IMR-90 (cell line): ENCODE measurements at regions not wholly inside any gene's neighbourhood (a gene's known extent, or its start where the extent isn't known, plus 50 kb on each side); places are given as distances from the start of the nearest gene placed in this dataset.

Experiments used
- ATAC-seq: fragments of 200-7000 bp; cut with Tn5 transposase; 2 replicates; pipeline ENCODE4 v1.9.1; 2020; ENCODE audit warnings: low read depth, mild to moderate bottlenecking, moderate library complexity
- BruUV-seq: library from RNA; stranded (reverse); fragments of 400-500 nt; replicated peaks from 2 replicates; lab custom pipeline; 2021; lab: Mats Ljungman, UMichigan
- CTCF ChIA-PET: fragments of 300-600 bp; formaldehyde crosslinking; extraction: SDS; loops from one replicate; lab custom pipeline; 2021; ENCODE audit warnings: antibody characterized with exemption; lab: Yijun Ruan, JAX
- POLR2A ChIA-PET: fragments of 300-600 bp; sonication (Branson Sonifier 250); formaldehyde crosslinking; loops from one replicate; lab custom pipeline; 2022; ENCODE audit warnings: antibody characterized with exemption; ENCODE audit not compliant: unreplicated experiment; lab: Charles Lee
- DNase-seq: peaks from one replicate; pipeline ENCODE4 v3.0.0; 2013
- H2AFZ ChIP-seq: replicated peaks from 2 replicates; pipeline ENCODE3; 2013; ENCODE audit warnings: low read length, mild to moderate bottlenecking; ENCODE audit not compliant: poor library complexity
- H2AK5ac ChIP-seq: 2 replicates; pipeline ENCODE4 v1.6.1; 2013; ENCODE audit warnings: low read depth, low read length, inconsistent platforms
- H2AK9ac ChIP-seq: replicated peaks from 2 replicates; pipeline ENCODE3; 2013; ENCODE audit warnings: mild to moderate bottlenecking, low read depth, low read length, moderate library complexity; ENCODE audit not compliant: poor library complexity
- H2BK120ac ChIP-seq: 2 replicates; pipeline ENCODE4 v1.6.1; 2013; ENCODE audit warnings: low read depth, low read length, inconsistent platforms
- H2BK15ac ChIP-seq: 3 replicates; pipeline ENCODE4 v1.6.1; 2013; ENCODE audit warnings: low read depth, low read length, inconsistent platforms
- H2BK20ac ChIP-seq: 2 replicates; pipeline ENCODE4 v1.6.1; 2013; ENCODE audit warnings: low read depth, mild to moderate bottlenecking, inconsistent platforms, low read length, moderate library complexity
- H2BK5ac ChIP-seq: 2 replicates; pipeline ENCODE4 v1.6.1; 2013; ENCODE audit warnings: mild to moderate bottlenecking, low read depth, low read length, inconsistent platforms; ENCODE audit not compliant: poor library complexity, severe bottlenecking
- H3K14ac ChIP-seq: replicated peaks from 2 replicates; pipeline ENCODE4 v1.6.1; 2013; ENCODE audit warnings: low read depth, low read length, inconsistent platforms
- H3K18ac ChIP-seq: 2 replicates; pipeline ENCODE4 v1.6.1; 2013; ENCODE audit warnings: low read depth, low read length, control low read depth
- H3K23ac ChIP-seq: 2 replicates; pipeline ENCODE4 v1.6.1; 2013; ENCODE audit warnings: low read depth, low read length, inconsistent platforms
- H3K27ac ChIP-seq: 2 replicates; pipeline ENCODE4 v1.5.1; 2013; ENCODE audit warnings: mild to moderate bottlenecking, control low read depth, low read length; ENCODE audit not compliant: insufficient read depth
- H3K27me3 ChIP-seq: 2 replicates; pipeline ENCODE4 v1.6.1; 2013; ENCODE audit warnings: low read length; ENCODE audit not compliant: control insufficient read depth, insufficient read depth
- H3K36me3 ChIP-seq: 2 replicates; pipeline ENCODE4 v1.6.1; 2013; ENCODE audit warnings: low read length, mixed read lengths; ENCODE audit not compliant: control insufficient read depth, insufficient read depth
- H3K4ac ChIP-seq: 2 replicates; pipeline ENCODE4 v1.6.1; 2013; ENCODE audit warnings: low read depth, low read length, inconsistent platforms
- H3K4me1 ChIP-seq: 2 replicates; pipeline ENCODE4 v1.6.1; 2013; ENCODE audit warnings: low read length, mixed read lengths; ENCODE audit not compliant: control insufficient read depth, insufficient read depth
- H3K4me2 ChIP-seq: 2 replicates; pipeline ENCODE4 v1.6.1; 2013; ENCODE audit warnings: low read depth, mild to moderate bottlenecking, control low read depth, low read length, moderate library complexity
- H3K4me3 ChIP-seq: 2 replicates; pipeline ENCODE4 v1.5.1; 2013; ENCODE audit warnings: low read depth, mild to moderate bottlenecking, control low read depth, low read length, moderate library complexity; ENCODE audit not compliant: insufficient read depth
- H3K56ac ChIP-seq: 2 replicates; pipeline ENCODE4 v1.6.1; 2013; ENCODE audit warnings: low read length, inconsistent platforms; ENCODE audit not compliant: insufficient read depth; ENCODE audit errors: extremely low read depth
- H3K79me1 ChIP-seq, 2 experiments: 2 replicates each; pipeline ENCODE4 v1.6.1; 2013; ENCODE audit warnings: low read length in 2 of 2, inconsistent platforms in 1 of 2, low read depth in 1 of 2
- H3K9ac ChIP-seq: 2 replicates; pipeline ENCODE4 v1.6.1; 2013; ENCODE audit warnings: low read depth, low read length, control low read depth
- H3K9me1 ChIP-seq: 2 replicates; pipeline ENCODE4 v1.6.1; 2013; ENCODE audit warnings: low read length, inconsistent platforms; ENCODE audit not compliant: insufficient read depth
- H3K9me3 ChIP-seq: 2 replicates; pipeline ENCODE4 v1.6.1; 2013; ENCODE audit warnings: low read length; ENCODE audit not compliant: control insufficient read depth, insufficient read depth
- H4K20me1 ChIP-seq: 2 replicates; pipeline ENCODE4 v1.6.1; 2013; ENCODE audit warnings: low read length, inconsistent platforms; ENCODE audit not compliant: insufficient read depth
- H4K5ac ChIP-seq: 2 replicates; pipeline ENCODE4 v1.6.1; 2013; ENCODE audit warnings: mild to moderate bottlenecking, low read depth, low read length, control low read depth
- H4K8ac ChIP-seq, 2 experiments: 2 replicates each; pipeline ENCODE4 v1.6.1; 2013; ENCODE audit warnings: low read depth in 2 of 2, low read length in 2 of 2, control low read depth in 1 of 2, inconsistent platforms in 1 of 2
- H4K91ac ChIP-seq: 2 replicates; pipeline ENCODE4 v1.6.1; 2013; ENCODE audit warnings: low read depth, low read length, inconsistent platforms; ENCODE audit not compliant: insufficient read depth
- BHLHE40 ChIP-seq: fragments of 150-350 bp; IDR thresholded peaks from 2 replicates; pipeline ENCODE4 v1.6.1; 2016; ENCODE audit warnings: mild to moderate bottlenecking, low read depth, low read length
- CEBPB ChIP-seq: IDR thresholded peaks from 2 replicates; pipeline ENCODE4 v1.6.1; 2012; ENCODE audit warnings: low read depth, low read length, improper control_type of control experiment
- CHD1 ChIP-seq: IDR thresholded peaks from 2 replicates; pipeline ENCODE4 v1.6.1; 2012; ENCODE audit warnings: low read depth, low read length, improper control_type of control experiment
- FOS ChIP-seq: fragments of 150-350 bp; IDR thresholded peaks from 2 replicates; pipeline ENCODE4 v1.6.1; 2016; ENCODE audit warnings: low read depth, low read length
- MAFK ChIP-seq: IDR thresholded peaks from 2 replicates; pipeline ENCODE4 v1.6.1; 2012; ENCODE audit warnings: low read depth, low read length, improper control_type of control experiment
- MAZ ChIP-seq: IDR thresholded peaks from 2 replicates; pipeline ENCODE4 v1.6.1; 2012; ENCODE audit warnings: low read depth, mild to moderate bottlenecking, low read length, improper control_type of control experiment, moderate library complexity, borderline replicate concordance
- MXI1 ChIP-seq: IDR thresholded peaks from 2 replicates; pipeline ENCODE4 v1.6.1; 2012; ENCODE audit warnings: low read depth, mild to moderate bottlenecking, low read length, moderate library complexity, borderline replicate concordance
- NFE2L2 ChIP-seq: fragments of 150-350 bp; IDR thresholded peaks from 2 replicates; pipeline ENCODE4 v1.6.1; 2016; ENCODE audit warnings: low read depth, mild to moderate bottlenecking, low read length
- POLR2A ChIP-seq: IDR thresholded peaks from 2 replicates; pipeline ENCODE4 v1.6.1; 2012; ENCODE audit warnings: mild to moderate bottlenecking, low read depth, low read length
- RAD21 ChIP-seq: IDR thresholded peaks from 2 replicates; pipeline ENCODE4 v1.6.1; 2012; ENCODE audit warnings: low read length, improper control_type of control experiment
- RCOR1 ChIP-seq: IDR thresholded peaks from 2 replicates; pipeline ENCODE4 v1.6.1; 2012; ENCODE audit warnings: mild to moderate bottlenecking, low read length, improper control_type of control experiment; ENCODE audit not compliant: insufficient replicate concordance
- RFX5 ChIP-seq: IDR thresholded peaks from 2 replicates; pipeline ENCODE4 v1.8.0; 2012; ENCODE audit warnings: low read depth, mild to moderate bottlenecking, low read length, moderate library complexity
- SMC3 ChIP-seq: fragments of 150-350 bp; IDR thresholded peaks from 2 replicates; pipeline ENCODE4 v1.6.1; 2016; ENCODE audit warnings: low read depth, mild to moderate bottlenecking, antibody characterized with exemption, low read length, moderate library complexity
- WGBS, 2 experiments: methylation state at CpG; one replicate each; pipeline versions ENCODE4 v1.1.5 to v1.1.7; 2013; ENCODE audit warnings: missing lambda C conversion rate in 2 of 2; ENCODE audit not compliant: insufficient read length in 1 of 2; ENCODE audit errors: extremely low coverage in 2 of 2; 5-methylcytosine and 5-hydroxymethylcytosine counted together
- dilution Hi-C: fragments of 300-500 bp; cut with HindIII; formaldehyde crosslinking; loops from one replicate; pipeline ENCODE4 v1.14.3; 2018; ENCODE audit warnings: low sequenced_read_pairs; ENCODE audit not compliant: unreplicated experiment
- in situ Hi-C: fragments of 300-500 bp; cut with MboI; formaldehyde crosslinking; loops from 3 replicates; pipeline ENCODE4 v1.14.3; 2019; ENCODE audit warnings: low sequenced_read_pairs, inconsistent platforms, mixed read lengths
- intact Hi-C: fragments of 100-400 bp; cut with micrococcal nuclease; formaldehyde crosslinking; loops from 2 replicates; pipeline ENCODE4 v1.10.0; 2022
- TF ChIP-seq, protein P1 (sequence below): conservative IDR thresholded peaks from 2 replicates; pipeline ENCODE4 v1.5.1; 2012; ENCODE audit warnings: mild to moderate bottlenecking, low read depth, low read length, improper control_type of control experiment
- TF ChIP-seq, protein P2 (sequence below): fragments of 150-350 bp; IDR thresholded peaks from 2 replicates; pipeline ENCODE4 v1.6.1; 2017; ENCODE audit warnings: mild to moderate bottlenecking, antibody characterized with exemption, low read length, low read depth
- TF ChIP-seq, protein P3 (sequence below): fragments of 150-350 bp; IDR thresholded peaks from 2 replicates; pipeline ENCODE4 v1.6.1; 2016; ENCODE audit warnings: low read depth, mild to moderate bottlenecking, low read length, moderate library complexity, borderline replicate concordance

DNA sequence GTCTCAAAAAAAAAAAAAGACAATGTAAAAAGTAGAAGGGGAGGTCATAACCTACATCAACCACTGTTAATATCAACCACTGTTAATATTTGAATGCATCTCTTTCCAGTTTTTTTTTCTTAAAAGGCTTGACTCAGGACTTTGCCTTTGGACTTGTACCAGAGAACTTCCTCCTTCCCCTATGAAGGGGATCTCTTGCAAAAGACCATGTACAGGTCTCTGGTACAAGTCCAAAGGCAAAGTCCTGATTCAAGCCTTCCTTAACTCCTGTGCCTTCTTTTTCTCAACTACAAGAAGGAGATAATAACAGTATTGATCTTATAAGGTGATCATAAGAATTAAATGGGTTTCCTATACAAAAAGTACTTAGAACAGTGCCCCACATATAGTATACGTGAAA lies 563.5 kb downstream of the BUD13 start:
- Histone ChIP-seq H3K4me3 (no peak overlapping the region), H3K9me1 (no peaks in the 10 kb centered on the region), H3K36me3 (no peaks in the 10 kb centered on the region), H2BK120ac (no peak overlapping the region), H3K18ac (no peak overlapping the region), H2BK20ac (no peak overlapping the region), H3K4me2 (no peak overlapping the region), H3K27ac (no peak overlapping the region), H2BK15ac (no peak overlapping the region), H2AK9ac (no peak overlapping the region), H4K20me1 (no peaks in the 10 kb centered on the region), H2AFZ (no peak overlapping the region), H3K4ac (no peak overlapping the region), H4K8ac (no peak overlapping the region), H2BK5ac (no peak overlapping the region), H3K27me3 (no peaks in the 10 kb centered on the region; the same call in 1 of the 2 replicates), H2AK5ac (no peak overlapping the region), H3K14ac (no peak overlapping the region), H3K4me1 (no peaks in the 10 kb centered on the region), H4K91ac (no peak overlapping the region), H3K9ac (no peak overlapping the region), H3K23ac (no peak overlapping the region), H3K9me3 (no peaks in the 10 kb centered on the region), H3K79me1 (no peaks in the 10 kb centered on the region), H4K5ac (no peak overlapping the region), H3K56ac (no peak overlapping the region)
- POLR2A ChIA-PET = no interaction called here
- ATAC-seq = no peak
- dilution Hi-C loops = no loop called here
- no peak for DNase-seq
- TF ChIP-seq FOS = no peak
- TF ChIP-seq, protein P1, sequence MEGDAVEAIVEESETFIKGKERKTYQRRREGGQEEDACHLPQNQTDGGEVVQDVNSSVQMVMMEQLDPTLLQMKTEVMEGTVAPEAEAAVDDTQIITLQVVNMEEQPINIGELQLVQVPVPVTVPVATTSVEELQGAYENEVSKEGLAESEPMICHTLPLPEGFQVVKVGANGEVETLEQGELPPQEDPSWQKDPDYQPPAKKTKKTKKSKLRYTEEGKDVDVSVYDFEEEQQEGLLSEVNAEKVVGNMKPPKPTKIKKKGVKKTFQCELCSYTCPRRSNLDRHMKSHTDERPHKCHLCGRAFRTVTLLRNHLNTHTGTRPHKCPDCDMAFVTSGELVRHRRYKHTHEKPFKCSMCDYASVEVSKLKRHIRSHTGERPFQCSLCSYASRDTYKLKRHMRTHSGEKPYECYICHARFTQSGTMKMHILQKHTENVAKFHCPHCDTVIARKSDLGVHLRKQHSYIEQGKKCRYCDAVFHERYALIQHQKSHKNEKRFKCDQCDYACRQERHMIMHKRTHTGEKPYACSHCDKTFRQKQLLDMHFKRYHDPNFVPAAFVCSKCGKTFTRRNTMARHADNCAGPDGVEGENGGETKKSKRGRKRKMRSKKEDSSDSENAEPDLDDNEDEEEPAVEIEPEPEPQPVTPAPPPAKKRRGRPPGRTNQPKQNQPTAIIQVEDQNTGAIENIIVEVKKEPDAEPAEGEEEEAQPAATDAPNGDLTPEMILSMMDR = no peak
- TF ChIP-seq CEBPB = no peak
- TF ChIP-seq RAD21 = no peak
- no peak for TF ChIP-seq MAFK
- no peak for TF ChIP-seq POLR2A
- no peak for TF ChIP-seq BHLHE40
- TF ChIP-seq MXI1 = no peak
- TF ChIP-seq RFX5 = no peak
- TF ChIP-seq CHD1 = no peak
- TF ChIP-seq, protein P2, sequence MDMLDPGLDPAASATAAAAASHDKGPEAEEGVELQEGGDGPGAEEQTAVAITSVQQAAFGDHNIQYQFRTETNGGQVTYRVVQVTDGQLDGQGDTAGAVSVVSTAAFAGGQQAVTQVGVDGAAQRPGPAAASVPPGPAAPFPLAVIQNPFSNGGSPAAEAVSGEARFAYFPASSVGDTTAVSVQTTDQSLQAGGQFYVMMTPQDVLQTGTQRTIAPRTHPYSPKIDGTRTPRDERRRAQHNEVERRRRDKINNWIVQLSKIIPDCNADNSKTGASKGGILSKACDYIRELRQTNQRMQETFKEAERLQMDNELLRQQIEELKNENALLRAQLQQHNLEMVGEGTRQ = no peak
- TF ChIP-seq, protein P3, sequence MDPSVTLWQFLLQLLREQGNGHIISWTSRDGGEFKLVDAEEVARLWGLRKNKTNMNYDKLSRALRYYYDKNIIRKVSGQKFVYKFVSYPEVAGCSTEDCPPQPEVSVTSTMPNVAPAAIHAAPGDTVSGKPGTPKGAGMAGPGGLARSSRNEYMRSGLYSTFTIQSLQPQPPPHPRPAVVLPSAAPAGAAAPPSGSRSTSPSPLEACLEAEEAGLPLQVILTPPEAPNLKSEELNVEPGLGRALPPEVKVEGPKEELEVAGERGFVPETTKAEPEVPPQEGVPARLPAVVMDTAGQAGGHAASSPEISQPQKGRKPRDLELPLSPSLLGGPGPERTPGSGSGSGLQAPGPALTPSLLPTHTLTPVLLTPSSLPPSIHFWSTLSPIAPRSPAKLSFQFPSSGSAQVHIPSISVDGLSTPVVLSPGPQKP = no peak
- no peak for TF ChIP-seq SMC3
- no peak for TF ChIP-seq NFE2L2
- no peak for TF ChIP-seq RCOR1
- no peak for TF ChIP-seq MAZ
- intact Hi-C loops = no loop called here
- no CpG with 5 or more reads among the region's 1 CpG for WGBS, 2 experiments
- in situ Hi-C loops = no loop called here
- BruUV-seq = no TSS peak
- CTCF ChIA-PET = no interaction called here
